ENCODE measurements at regions not wholly inside any gene's neighbourhood (a gene's known extent, or its start where the extent isn't known, plus 50 kb on each side); places are given as distances from the start of the nearest gene placed in this dataset.

DNA sequence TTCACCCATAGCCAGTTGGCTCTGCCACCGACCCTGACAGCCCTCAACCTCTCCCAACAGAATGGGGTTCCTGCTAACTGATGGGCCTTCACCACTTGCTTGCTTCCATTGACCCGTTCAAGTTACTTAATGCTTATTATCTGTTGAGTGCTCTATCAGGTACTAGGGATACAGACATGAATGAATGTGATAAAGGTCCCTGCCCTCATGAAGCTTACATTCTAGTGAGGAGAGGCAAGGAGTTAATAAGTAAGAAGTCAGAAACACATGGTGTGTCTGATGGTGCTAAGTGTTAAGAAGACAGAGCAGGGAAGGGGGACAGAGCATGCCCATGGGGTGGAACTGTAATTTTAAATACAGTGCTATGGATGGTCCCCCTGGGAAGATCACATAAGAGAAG lies 107.5 kb upstream of the JUN start:
- DNase-seq = no peak

DNA sequence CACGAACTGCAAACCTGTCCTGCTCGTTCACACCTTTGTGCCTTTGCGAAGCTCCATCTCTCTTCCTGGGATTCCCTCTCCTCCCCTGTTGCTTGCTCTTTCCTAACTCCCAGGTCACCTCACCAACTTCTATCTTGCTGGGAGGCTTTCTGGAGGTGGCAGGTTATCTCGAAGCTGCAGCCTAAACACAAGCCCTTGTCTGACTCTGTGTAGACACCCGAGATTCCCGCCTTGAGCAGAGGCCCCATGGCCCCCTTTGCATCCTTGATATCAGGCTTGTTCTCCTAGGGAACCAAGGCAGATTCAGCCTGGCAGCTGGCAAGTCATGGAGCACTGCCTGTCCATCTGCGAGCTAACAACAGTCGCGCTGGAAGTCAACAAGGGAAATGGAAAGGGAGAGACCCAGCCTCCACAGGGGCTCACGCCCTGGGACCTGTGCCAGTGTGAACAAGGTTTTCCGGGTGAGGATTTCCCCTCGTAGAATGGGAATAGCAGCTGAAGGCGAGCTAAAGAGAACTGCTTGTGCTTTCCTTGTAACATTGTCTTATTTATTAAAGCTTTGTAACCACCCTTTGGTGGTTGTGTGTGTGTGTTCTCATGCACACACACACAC lies 109.5 kb upstream of the JUN start:
- peak; percentile 73 for DNase-seq

DNA sequence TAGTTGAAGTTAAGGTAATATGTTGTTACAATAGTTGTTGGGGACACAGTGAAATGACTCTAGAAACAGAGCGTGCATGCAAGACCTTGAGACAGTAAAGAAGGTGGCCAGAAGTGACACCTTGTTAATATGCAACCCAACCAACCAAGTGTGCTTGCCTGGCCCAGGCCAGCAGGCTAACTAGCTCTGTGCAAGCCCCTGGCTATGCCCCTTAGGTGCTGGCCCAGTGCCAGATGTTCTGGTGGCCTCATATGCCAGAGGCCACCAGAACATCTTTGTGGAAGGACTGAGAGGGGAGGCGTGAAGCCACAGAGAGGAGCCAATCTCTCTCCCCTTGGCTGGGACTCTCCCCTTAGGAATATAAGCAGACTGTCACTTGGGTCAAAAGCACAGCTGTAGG lies 111.2 kb upstream of the JUN start:
- no peak for DNase-seq

DNA sequence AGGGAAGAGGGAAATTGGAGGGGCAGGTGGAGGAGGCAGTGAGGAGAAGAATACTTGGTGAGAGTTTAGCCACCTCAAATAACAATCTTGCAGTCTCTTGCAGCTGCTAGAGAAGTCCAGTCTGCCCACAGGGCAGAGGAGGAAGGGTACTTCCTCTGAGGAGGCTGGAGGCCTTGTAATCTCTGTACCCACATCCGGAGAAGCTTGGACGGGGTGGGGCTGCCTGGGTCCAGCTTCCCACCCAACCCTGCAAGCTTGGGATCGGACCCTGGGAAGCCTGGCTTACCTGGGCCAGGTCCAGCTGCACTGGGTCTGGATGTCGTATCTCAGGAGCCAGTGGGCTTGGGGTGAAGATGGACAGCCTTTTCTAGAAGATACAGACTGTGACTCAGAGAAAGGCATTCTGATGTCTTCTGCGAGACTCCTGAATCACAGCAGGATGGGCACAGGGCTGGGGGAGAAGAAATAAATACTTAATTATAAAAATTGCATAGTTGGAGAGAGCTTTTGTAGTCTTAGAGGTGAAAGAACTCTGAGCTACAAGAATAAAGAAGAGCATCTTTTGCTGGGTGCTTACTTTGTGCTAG lies 111.8 kb upstream of the JUN start:
- DNase-seq = no peak

DNA sequence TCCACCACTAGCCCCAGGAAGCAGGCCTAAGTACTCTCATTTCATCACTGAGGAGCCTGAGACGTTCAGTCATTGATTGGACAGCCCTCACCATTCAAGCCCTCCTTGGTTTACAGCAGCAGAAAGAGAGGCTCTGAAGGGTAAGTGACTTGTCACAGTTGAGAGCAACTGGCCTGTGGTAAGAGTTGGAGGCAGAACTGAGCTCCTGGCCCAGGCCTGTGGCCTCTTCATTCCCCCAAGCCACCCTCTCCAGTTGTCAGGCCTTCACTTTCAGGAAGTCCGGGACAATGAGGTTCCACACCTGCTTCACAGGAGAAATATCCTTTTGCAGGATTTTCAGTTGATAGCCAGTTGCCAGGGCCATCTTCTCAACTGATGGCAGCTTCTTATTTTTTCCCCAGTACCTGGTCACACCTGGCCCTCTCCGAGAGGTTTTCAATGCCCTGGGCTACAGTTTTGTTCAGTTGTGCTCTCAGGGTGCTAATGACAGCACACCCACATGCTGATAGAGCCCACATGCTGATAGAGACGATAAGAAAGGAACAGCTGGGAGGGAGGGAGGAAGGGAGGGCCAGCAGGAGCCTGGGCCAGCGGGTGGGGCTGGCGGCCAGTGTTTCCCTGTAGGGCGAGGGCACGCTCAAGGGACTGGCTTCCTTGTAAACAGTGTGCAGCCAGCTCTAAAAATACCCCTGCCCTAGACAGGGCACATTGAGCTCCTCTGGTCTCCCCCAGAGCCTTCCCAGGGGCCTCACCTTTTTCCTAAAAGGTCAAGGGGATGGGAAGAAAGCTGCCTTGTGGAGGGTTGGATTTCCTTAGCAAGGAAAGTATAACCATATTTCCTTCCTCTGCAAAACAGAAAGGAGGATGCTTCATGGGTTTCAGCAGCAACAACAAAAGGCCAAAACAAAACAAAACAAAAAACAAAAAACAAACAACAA lies 112.7 kb upstream of the JUN start:
- DNase-seq = peak; percentile 50

DNA sequence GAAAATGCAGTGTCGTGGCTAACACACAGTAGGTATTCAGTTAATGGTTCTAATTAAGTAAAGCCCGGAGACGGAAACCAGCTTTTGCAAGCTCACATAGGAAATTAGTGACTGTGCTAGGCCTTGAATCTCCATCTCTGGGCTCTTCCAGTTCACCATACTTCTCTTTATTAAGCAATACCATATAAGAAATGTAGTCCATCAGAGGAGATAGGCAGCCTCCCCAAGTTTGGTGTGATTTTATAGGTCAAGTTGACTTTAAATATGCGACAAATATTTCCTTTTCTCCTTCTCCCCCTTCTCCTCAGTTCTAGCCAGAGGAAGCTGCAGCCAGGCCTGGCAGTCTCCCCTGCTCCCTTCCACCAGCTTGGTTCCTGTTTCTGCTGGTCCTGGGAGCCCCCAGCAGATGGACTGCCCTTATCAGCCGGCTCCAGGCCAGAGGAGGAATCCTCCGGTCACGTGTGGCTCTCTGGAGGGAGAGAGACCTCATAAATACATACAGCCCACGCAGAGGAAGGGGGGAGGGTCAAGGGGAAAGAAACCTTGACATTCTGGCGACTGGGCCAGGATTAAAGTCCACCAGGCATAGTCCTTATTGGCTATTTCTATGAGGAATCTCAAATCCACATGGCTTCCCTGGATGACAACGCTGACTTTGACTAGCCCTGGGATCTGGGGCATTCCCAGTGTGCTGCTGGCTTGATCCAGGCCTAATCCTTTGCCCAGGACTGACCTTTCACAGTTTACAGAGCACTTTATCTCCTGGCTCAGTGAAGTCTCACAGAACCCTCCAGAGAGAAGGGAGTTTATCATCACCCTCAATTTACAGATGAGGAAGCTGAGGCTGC lies 115.1 kb upstream of the JUN start:
- no peak for DNase-seq

DNA sequence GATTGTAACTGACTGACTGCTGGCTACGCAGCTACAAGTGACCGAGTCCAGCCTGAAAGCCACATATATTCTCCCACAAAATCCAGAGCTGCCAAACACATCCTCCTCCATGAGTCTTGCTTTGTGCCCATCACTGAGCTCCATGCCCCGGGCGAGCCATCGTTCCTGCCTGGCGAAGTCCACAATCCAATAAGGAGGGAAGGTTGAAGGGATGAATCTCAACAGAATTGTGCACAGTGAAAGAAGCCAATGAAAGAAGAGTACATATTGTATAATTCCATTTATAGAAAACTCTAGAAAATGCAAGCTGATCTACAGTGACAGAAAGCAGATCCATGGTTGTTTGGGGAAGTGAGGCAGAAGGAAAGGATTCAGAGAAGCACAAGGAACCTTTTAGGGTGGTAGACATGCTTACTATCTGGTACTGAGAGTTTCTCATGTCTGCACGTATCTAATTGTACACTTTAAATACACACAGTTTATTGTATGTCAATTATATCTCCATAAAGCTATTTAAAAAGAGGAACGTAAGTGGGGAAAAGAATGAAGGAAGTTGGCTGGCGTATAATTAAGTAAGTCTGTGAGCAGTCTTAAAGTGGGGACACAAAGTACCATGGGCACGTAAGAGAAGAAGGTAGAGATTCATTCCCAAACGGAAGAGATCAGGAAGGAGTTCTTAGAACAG lies 115.9 kb upstream of the JUN start:
- no peak for DNase-seq

DNA sequence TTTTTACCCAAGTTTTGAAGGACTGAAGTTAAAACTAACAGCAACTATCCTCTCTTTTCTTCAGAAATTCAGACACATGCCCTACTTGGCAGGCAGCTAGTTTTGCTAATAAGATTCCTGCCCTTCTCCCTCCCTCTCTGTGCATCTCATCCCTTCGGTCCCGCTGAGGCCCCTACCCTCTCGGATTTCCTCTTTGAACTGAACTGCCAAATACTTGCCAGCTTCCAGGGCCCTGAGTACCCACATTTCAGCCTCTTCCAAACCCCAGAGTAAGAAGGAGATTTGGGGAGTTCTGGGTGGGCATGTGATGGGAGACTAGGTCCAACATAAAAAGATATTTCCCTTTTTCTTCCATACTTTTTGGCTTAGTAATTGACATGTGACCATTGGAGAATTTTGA lies 116.5 kb upstream of the JUN start:
- no peak for DNase-seq

DNA sequence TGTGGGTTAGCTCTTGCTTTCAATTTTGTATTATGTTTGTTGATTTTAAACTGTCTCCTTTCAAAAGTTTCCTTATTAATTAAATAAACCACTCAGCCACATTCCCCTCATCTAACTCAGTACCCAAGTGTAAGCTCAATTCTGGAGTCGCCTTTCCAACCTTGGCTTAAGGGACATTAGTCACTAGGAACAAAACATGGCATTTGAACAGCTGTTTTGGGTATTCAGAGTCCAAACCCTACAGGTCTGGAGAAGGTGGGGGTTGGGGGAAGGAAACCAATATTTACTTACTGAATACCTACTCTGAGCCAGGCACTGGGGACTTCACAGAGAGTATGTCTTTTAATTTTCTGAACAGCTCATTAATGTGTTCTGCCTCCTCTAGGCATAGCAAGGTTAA lies 117.2 kb upstream of the JUN start:
- DNase-seq = peak; percentile 67

DNA sequence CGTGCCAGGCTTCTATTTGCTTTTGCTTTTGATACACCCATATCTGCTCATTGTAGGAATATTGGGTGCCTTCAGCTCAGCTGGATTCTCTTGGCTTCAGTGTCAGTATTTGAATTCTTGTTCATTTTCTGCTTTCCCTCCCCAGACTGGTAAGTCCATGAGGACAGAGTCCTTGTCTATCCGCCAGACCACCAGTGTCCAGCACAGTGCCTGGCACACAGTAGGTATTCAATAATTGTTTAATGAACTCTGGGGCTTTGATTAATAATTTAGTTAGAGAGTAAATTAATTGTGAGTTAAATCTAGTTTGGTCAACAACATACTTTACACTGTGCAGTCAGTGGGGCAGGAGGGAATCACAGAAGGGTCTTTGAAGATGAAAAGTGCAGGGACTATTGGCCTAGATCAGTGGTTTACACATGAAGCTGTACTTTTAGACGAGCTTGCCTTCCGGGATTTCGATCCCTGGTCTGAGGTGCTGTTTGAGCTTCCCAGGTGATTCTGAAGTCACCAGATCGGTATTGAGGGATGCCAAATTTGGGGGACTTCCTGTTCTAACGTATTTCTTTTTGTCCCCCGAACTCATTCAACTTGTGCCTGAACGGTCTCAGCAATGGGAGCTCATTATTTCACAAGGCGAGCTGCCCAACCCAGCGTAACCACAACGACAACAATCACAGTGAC lies 119.1 kb upstream of the JUN start:
- peak; percentile 24 for DNase-seq

DNA sequence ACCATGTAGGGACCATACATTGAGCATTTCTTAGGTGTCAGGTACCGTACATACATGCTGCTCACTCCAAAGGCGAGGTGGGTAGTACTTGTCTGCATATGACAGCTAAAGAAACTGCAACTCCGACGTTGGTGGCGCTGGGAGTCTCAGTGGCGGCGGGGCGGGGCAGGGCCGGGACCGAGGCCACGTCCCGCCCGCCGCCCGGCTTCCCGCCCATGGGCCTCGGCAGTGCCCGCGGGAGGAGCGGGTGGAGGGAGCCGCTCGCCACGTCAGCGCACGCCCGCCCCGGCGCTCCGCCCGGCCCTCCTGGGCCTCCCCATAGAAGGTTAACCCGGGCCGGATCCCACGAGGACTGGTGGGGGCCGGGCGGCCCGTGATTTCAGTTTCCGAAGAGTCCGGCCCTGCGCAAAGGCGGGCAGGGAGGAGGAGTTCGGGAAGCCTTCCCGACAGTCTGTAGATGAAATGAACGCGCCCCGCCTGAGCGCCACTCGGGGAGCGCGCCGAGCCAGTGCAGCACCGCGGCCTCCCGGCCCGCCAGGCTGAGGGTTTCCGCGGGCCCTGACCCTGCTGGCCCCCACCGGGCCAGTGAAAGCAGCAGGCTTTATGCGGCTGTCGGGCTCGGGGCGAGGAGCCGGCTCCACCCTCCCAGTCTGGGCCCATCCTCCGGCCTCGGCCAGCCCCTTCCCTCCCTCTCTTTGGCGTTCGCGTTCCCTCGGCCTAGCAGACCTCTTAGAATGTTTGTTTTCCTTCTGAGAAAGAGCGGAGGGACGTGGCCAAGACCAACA lies 119.9 kb upstream of the JUN start:
- peak; percentile 92 for DNase-seq

DNA sequence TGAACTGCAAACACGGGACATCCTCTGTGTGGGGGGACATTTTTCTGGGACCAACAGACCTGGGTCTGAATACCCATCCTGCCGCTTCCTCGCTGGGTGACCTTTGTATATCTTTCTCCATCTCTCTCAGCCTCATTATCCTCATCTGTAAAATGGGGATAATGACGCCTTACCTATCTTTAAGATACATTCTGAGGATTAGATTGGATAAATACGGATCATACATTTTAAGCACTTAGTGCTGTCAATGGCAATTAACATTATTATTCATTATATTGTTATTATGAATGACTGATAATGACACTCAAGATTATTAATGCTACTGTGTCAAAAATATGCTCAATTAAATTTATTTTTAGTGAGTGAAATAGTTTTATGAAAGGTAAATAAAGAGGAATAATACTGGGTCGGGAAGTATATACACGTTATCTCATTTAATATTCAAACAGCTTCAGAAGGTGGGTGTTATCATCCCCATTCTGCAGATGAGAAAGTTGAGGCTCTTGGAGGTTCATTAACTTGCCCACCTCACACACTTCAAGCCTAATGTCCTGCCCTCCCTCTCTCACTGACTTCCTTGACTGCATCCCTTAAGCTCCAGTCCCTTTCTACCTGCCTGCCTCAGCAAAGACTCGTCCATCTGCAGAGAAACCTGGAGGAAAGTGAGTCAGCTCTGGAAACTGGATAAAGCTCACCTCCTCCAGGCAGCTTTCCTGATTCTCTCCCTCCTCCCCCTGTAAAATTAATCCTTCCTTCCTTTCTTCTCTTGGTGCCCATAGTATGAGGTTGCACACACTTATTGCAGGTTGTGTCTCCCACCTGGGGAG lies 120.7 kb upstream of the JUN start:
- no peak for DNase-seq

DNA sequence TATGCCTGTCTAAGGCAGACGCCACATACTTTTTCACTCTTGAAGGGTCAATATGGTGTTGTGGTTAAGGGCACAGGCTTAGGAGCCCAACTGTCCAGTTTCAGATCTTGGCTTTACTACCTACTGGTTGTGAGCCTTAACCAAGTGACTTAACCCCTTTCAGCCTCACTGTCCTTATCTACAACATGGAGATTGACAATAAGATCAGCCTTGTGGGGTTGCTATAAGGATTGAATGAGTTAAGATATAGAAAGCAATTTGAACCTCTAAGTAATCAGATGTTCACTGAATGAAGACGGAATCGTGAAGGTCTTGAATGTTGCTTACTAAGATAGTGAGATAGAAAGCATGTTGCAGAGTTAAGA lies 121.3 kb upstream of the JUN start:
- DNase-seq = no peak

DNA sequence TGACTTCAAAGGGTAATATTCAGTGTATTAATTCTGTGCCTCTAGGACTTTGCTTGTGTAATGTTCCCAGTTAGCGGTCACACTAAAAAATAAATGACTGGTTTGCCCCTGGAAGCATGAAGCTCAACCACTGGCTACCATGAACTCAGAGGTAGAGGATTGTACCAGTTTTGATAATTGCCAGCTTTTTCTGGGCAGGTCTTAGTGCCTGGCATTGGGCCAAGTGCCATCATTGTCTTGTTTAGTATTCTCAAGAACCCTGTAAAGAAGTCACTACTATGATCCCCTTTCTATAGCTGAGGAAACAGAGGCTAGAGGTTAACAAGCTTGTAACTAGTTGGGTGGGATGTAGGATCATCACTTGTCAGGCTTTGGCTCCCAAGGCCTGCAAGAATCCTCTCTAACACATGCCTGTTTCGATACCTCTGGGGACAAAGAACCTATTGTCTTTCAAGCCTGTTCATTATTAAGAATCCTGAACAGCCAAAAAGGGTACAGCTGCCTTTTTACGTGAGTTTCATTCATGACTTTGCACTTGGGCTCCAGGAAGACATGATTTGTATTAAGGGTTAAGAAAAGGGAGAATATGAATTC lies 121.9 kb upstream of the JUN start:
- DNase-seq = no peak

DNA sequence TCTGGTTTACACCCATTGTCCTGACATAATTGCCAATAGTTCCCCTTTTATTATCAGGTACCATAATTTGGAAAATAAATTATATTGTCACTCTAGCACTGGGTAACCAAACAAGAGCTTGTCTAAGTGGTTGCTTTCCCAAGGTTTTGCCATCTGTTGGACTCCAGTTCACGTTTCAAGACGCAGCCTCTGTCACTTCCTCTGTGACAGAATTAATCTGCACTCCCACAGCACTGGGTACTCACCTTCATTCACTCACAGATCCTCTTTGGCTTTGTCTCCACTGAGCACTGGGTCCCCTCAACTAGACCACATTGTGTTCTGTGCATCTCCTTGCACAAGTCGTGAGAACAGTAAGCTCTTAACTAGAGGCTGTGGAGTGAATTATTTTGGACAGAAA lies 123.6 kb upstream of the JUN start:
- DNase-seq = no peak

DNA sequence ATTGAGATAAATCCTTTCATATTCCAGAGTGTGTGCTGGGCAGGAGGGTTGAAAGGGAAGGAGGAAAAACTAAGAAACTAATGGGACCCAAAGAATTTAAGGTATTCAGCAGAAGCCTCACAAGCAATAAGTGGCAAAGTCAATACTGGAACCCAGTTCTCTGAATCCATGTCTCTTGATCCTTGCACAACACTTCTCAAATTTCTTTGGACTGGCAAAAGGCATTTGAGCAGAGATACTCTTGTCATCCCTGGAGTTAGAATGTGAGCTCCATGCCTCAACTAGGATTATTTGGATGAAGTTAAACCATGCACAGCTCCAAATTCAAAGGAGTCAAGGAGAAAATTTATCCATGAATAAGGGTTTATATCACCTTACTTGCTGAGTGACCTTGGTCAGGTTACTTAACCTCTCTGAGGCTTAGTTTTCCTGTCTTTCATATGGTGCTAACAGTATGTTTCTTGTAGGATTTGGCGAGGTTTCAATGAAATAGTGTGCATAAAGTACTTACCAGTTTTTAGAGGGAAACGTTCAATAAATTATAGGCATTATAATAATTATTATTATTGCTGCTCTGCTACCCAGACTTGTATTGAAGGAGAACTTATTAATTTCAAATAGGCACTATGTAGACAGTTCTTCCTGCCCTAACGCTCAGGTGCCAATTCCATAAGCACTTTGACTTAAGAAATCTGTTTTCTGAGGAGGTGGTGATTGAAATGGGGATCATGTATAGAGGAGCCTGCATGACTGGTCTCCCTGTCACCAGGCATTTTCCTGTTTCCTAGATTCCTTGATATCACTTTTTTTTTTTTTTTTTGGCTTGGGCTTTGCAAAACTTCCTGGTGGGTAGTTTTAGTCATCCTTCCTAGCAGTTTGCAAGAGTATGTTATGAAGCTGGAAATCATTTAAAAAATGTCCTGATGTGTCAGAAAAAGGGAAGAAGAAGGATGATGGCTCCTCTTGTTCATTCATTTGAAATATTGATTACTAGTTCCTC lies 125.0 kb upstream of the JUN start:
- DNase-seq = no peak

DNA sequence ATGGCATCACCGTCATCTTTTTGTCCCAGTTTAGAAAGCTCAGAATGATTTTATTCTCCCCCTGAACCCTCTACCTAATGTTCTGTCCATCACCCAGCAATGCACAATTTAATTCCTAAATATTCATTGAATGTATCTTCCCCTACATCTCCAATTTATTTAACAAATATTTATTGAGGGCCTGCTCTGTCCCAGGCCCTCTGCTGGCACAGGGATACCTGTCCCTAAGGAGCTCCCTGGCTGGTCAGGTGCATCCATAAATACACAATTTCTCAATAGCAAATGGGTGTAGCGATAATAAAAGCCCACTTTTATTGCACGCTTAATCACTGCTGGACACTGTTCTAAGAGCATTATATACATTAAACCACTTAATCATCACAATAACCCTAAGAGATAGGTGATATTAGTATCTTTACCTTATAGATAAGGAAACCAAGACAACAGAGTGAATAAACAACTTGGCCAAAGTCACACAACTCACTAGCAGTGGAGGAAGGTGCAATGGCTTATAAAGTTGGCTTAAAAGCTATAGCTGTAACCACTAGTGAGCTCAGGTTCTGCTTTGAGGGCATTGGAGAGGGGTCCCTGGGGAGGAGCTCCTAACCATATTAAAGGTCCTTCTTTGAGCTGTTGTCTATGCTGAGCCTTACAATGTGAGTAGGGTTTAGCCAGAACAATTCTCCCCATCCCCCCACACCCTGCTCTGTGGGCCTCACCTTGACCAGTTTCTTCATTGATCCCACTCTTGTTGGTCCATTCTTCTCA lies 126.3 kb upstream of the JUN start:
- no peak for DNase-seq

Measured in NCI-H774 (cell line).